GM23338 (cell line): ENCODE measurements at regions not wholly inside any gene's neighbourhood (a gene's known extent, or its start where the extent isn't known, plus 50 kb on each side); places are given as distances from the start of the nearest gene placed in this dataset.

Source experiments
- ATAC-seq: fragments of 200-7000 bp; cut with Tn5 transposase; 3 replicates; pipeline ENCODE4 v1.9.1; 2020
- DNase-seq: peaks from one replicate; pipeline ENCODE4 v3.0.0-alpha.2; 2015; ENCODE audit warnings: low spot score
- H2AFZ ChIP-seq: fragments of 200-600 bp; sonication (generic); 2 replicates; pipeline ENCODE4 v1.8.0; 2016; ENCODE audit warnings: antibody characterized with exemption, mild to moderate bottlenecking, moderate library complexity
- H3F3A ChIP-seq: fragments of 200-600 bp; sonication (generic); replicated peaks from 2 replicates; pipeline ENCODE4 v1.8.0; 2017; ENCODE audit warnings: antibody characterized with exemption, mixed run types, low read depth
- H3K27ac ChIP-seq: fragments of 200-600 bp; sonication (generic); 2 replicates; pipeline ENCODE4 v1.6.1; 2016; ENCODE audit warnings: low read depth
- H3K27me3 ChIP-seq: fragments of 200-600 bp; sonication (generic); 2 replicates; pipeline ENCODE4 v1.8.0; 2016; ENCODE audit warnings: mild to moderate bottlenecking, mixed run types, moderate library complexity; ENCODE audit not compliant: insufficient read depth
- H3K36me3 ChIP-seq: fragments of 200-600 bp; sonication (generic); 2 replicates; pipeline ENCODE4 v1.8.0; 2016; ENCODE audit warnings: mild to moderate bottlenecking; ENCODE audit not compliant: insufficient read depth
- H3K4me1 ChIP-seq: fragments of 200-600 bp; sonication (generic); 2 replicates; pipeline ENCODE4 v1.8.0; 2016; ENCODE audit warnings: mild to moderate bottlenecking, moderate library complexity; ENCODE audit not compliant: insufficient read depth
- H3K4me2 ChIP-seq: fragments of 200-600 bp; sonication (generic); 2 replicates; pipeline ENCODE4 v1.7.1; 2017; ENCODE audit warnings: mixed run types
- H3K4me3 ChIP-seq: fragments of 200-600 bp; sonication (generic); 2 replicates; pipeline ENCODE4 v1.6.1; 2016; ENCODE audit warnings: mixed run types
- H3K79me2 ChIP-seq: fragments of 200-600 bp; sonication (generic); replicated peaks from 2 replicates; pipeline ENCODE4 v1.8.0; 2017; ENCODE audit warnings: mild to moderate bottlenecking; ENCODE audit not compliant: insufficient read depth
- H3K9me2 ChIP-seq: fragments of 200-600 bp; sonication (generic); 2 replicates; pipeline ENCODE4 v1.8.0; 2017; ENCODE audit not compliant: insufficient read depth
- H4K20me1 ChIP-seq: fragments of 200-600 bp; sonication (generic); replicated peaks from 2 replicates; pipeline ENCODE4 v1.8.0; 2017; ENCODE audit warnings: mild to moderate bottlenecking; ENCODE audit not compliant: insufficient read depth
- H3K27ac Mint-ChIP-seq: 2 replicates; pipeline ENCODE4 v1.8.0; 2020; ENCODE audit warnings: inconsistent platforms, mild to moderate bottlenecking, moderate library complexity, mixed read lengths
- H3K27me3 Mint-ChIP-seq: 3 replicates; pipeline ENCODE4 v1.8.0; 2022; ENCODE audit warnings: low read depth, mild to moderate bottlenecking, moderate library complexity, mixed read lengths, inconsistent platforms; ENCODE audit not compliant: insufficient read depth, poor library complexity
- H3K36me3 Mint-ChIP-seq: 3 replicates; pipeline ENCODE4 v1.8.0; 2021; ENCODE audit warnings: low read depth, mild to moderate bottlenecking, inconsistent platforms, moderate library complexity, mixed read lengths
- H3K4me1 Mint-ChIP-seq: 3 replicates; pipeline ENCODE4 v1.8.0; 2020; ENCODE audit warnings: mild to moderate bottlenecking, inconsistent platforms, mixed read lengths
- H3K4me3 Mint-ChIP-seq: 3 replicates; pipeline ENCODE4 v1.8.0; 2021; ENCODE audit warnings: moderate library complexity, mild to moderate bottlenecking, inconsistent platforms, mixed read lengths
- H3K9me3 Mint-ChIP-seq: 3 replicates; pipeline ENCODE4 v1.8.0; 2020; ENCODE audit warnings: moderate library complexity, mild to moderate bottlenecking, inconsistent platforms, mixed read lengths
- CREB1 ChIP-seq: fragments of 250-450 bp; sonication (Bioruptor Pico); IDR thresholded peaks from 2 replicates; pipeline ENCODE4 v1.5.0; 2020; ENCODE audit warnings: low read depth, mild to moderate bottlenecking, moderate library complexity
- EZH2 ChIP-seq: fragments of 200-600 bp; sonication (generic); IDR thresholded peaks from one replicate; pipeline ENCODE4 v1.8.0; 2017; ENCODE audit warnings: antibody characterized with exemption, mild to moderate bottlenecking, low read depth; ENCODE audit not compliant: unreplicated experiment
- EZH2phosphoT487 ChIP-seq: fragments of 200-600 bp; sonication (generic); IDR thresholded peaks from one replicate; pipeline ENCODE4 v1.8.1; 2018; ENCODE audit warnings: antibody characterized with exemption; ENCODE audit not compliant: unreplicated experiment
- NANOG ChIP-seq: IDR thresholded peaks from 2 replicates; pipeline ENCODE4 v1.6.1; 2016; ENCODE audit warnings: antibody characterized with exemption, borderline replicate concordance
- POLR2AphosphoS5 ChIP-seq: IDR thresholded peaks from 2 replicates; pipeline ENCODE4 v1.6.1; 2016; ENCODE audit warnings: antibody characterized with exemption, low read depth
- STAT1 ChIP-seq: IDR thresholded peaks from one replicate; pipeline ENCODE4 v1.6.1; 2016; ENCODE audit warnings: antibody characterized with exemption; ENCODE audit not compliant: unreplicated experiment
- ZNF114 ChIP-seq: fragments of 250-450 bp; sonication (Bioruptor Pico); IDR thresholded peaks from 2 replicates; pipeline ENCODE4 v1.5.0; 2020; ENCODE audit warnings: mild to moderate bottlenecking, moderate library complexity
- ZNF331 ChIP-seq: fragments of 250-450 bp; sonication (Bioruptor Pico); IDR thresholded peaks from 2 replicates; pipeline ENCODE4 v1.5.0; 2020; ENCODE audit warnings: low read depth, mild to moderate bottlenecking, moderate library complexity
- TF ChIP-seq, protein P1 (sequence below): IDR thresholded peaks from one replicate; pipeline ENCODE4 v1.6.1; 2018; ENCODE audit warnings: antibody characterized with exemption; ENCODE audit not compliant: unreplicated experiment
- TF ChIP-seq, protein P2 (sequence below), 2 experiments: fragments of 200-600 bp in 1 of 2; sonication (generic) in 1 of 2; conservative IDR thresholded peaks; 2 replicates each; pipeline versions ENCODE4 v1.5.1 to v1.6.1; 2016 to 2017; ENCODE audit warnings: antibody characterized with exemption in 2 of 2, low read depth in 2 of 2, mild to moderate bottlenecking in 2 of 2, moderate library complexity in 1 of 2
- TF ChIP-seq, protein P3 (sequence below): IDR thresholded peaks from 2 replicates; pipeline ENCODE4 v1.6.1; 2016; ENCODE audit warnings: antibody characterized with exemption

DNA sequence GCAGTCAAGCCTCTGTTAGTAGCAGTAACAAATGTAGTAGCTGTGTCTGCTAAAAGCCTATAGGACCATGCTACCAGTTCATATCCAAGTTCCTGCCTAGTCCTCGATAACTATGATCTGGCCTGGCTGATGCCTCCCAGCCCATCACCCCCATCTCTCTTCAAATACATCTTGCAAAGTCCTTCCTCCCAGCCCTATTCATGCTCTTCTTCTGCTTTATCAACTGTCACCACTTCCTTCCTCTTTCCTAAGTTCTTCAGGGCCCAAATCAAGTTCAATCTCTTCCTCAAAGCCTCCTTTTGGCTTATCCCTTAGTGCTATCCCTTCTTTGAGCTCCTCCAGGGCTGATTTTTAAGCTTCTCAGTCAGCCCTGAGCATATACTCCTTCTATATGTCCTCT is 150.9 kb upstream of the THY1 start:
- Histone ChIP-seq H3K4me2 (no peak overlapping the region), H4K20me1 (no peaks in the 10 kb centered on the region), H3K9me2 (no peaks in the 10 kb centered on the region), H3K27ac (no peak overlapping the region), H3K27me3 (no peaks in the 10 kb centered on the region), H3K4me1 (no peaks in the 10 kb centered on the region), H3K79me2 (no peaks in the 10 kb centered on the region), H2AFZ (no peak overlapping the region), H3F3A (no peaks in the 10 kb centered on the region), H3K36me3 (no peaks in the 10 kb centered on the region), H3K4me3 (no peak overlapping the region)
- Mint-ChIP-seq H3K9me3 (no peaks in the 10 kb centered on the region), H3K27ac (no peak overlapping the region), H3K4me3 (no peak overlapping the region), H3K36me3 (no peaks in the 10 kb centered on the region), H3K4me1 (no peaks in the 10 kb centered on the region; the same call in 2 of the 3 replicates), H3K27me3 (peaks cover 6% of the 10 kb centered on the region)
- TF ChIP-seq, protein P1, sequence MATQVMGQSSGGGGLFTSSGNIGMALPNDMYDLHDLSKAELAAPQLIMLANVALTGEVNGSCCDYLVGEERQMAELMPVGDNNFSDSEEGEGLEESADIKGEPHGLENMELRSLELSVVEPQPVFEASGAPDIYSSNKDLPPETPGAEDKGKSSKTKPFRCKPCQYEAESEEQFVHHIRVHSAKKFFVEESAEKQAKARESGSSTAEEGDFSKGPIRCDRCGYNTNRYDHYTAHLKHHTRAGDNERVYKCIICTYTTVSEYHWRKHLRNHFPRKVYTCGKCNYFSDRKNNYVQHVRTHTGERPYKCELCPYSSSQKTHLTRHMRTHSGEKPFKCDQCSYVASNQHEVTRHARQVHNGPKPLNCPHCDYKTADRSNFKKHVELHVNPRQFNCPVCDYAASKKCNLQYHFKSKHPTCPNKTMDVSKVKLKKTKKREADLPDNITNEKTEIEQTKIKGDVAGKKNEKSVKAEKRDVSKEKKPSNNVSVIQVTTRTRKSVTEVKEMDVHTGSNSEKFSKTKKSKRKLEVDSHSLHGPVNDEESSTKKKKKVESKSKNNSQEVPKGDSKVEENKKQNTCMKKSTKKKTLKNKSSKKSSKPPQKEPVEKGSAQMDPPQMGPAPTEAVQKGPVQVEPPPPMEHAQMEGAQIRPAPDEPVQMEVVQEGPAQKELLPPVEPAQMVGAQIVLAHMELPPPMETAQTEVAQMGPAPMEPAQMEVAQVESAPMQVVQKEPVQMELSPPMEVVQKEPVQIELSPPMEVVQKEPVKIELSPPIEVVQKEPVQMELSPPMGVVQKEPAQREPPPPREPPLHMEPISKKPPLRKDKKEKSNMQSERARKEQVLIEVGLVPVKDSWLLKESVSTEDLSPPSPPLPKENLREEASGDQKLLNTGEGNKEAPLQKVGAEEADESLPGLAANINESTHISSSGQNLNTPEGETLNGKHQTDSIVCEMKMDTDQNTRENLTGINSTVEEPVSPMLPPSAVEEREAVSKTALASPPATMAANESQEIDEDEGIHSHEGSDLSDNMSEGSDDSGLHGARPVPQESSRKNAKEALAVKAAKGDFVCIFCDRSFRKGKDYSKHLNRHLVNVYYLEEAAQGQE, result no peak
- TF ChIP-seq NANOG (no peak), STAT1 (no peak), EZH2phosphoT487 (no peak), ZNF114 (CRISPR knock-in tag) (no peak), EZH2 (no peak), ZNF331 (CRISPR knock-in tag) (no peak), CREB1 (CRISPR knock-in tag) (no peak), POLR2AphosphoS5 (no peak)
- TF ChIP-seq, protein P2, sequence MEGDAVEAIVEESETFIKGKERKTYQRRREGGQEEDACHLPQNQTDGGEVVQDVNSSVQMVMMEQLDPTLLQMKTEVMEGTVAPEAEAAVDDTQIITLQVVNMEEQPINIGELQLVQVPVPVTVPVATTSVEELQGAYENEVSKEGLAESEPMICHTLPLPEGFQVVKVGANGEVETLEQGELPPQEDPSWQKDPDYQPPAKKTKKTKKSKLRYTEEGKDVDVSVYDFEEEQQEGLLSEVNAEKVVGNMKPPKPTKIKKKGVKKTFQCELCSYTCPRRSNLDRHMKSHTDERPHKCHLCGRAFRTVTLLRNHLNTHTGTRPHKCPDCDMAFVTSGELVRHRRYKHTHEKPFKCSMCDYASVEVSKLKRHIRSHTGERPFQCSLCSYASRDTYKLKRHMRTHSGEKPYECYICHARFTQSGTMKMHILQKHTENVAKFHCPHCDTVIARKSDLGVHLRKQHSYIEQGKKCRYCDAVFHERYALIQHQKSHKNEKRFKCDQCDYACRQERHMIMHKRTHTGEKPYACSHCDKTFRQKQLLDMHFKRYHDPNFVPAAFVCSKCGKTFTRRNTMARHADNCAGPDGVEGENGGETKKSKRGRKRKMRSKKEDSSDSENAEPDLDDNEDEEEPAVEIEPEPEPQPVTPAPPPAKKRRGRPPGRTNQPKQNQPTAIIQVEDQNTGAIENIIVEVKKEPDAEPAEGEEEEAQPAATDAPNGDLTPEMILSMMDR (conservative IDR thresholded peaks at IDR 0.05; ENCODE audit: low read depth in 2 of 2), result no peak
- TF ChIP-seq, protein P3, sequence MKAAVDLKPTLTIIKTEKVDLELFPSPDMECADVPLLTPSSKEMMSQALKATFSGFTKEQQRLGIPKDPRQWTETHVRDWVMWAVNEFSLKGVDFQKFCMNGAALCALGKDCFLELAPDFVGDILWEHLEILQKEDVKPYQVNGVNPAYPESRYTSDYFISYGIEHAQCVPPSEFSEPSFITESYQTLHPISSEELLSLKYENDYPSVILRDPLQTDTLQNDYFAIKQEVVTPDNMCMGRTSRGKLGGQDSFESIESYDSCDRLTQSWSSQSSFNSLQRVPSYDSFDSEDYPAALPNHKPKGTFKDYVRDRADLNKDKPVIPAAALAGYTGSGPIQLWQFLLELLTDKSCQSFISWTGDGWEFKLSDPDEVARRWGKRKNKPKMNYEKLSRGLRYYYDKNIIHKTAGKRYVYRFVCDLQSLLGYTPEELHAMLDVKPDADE, result no peak
- ATAC-seq (no peak), DNase-seq (no peak)
